ENCODE measurements at regions not wholly inside any gene's neighbourhood (a gene's known extent, or its start where the extent isn't known, plus 50 kb on each side); places are given as distances from the start of the nearest gene placed in this dataset.

DNA sequence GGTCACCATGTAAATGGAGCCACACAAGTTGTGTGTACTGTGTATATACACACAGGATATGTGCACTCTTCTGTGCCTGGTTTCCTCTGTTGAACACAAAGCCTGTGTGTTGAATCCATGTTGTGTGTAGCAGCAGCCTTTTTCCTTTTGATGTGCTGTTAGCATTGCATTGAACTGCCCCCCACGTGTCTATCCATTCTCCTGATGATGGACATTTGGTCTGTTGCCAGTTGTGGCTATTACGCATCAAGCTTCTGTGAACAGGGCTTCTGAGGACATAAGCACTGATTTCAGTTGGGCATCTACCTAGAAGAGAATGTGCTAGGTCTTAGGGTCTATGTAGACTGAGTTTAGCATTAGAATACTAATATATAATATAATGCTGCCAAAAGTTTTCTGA is 77.4 kb downstream of the LSM3 start:
- Histone ChIP-seq H3K79me2 (ENCODE audit: control insufficient read depth in 1 of 2, insufficient read depth in 2 of 2, low read length in 2 of 2) (no peaks in the 10 kb centered on the region), H2BK12ac (ENCODE audit: low read depth, low read length) (no peak overlapping the region), H3K79me1 (ENCODE audit: low read depth, low read length) (no peaks in the 10 kb centered on the region), H3K4ac (replicated peaks; ENCODE audit: insufficient read length, low read depth, low read length) (no peak overlapping the region), H3K23me2 (ENCODE audit: low read depth, low read length) (peaks cover 13% of the 10 kb centered on the region; the same call in 1 of the 2 replicates), H3K56ac (replicated peaks; ENCODE audit: insufficient read length, low read depth, low read length) (no peak overlapping the region), H4K91ac (replicated peaks; ENCODE audit: insufficient read length, low read length) (no peak overlapping the region), H3K4me1 (replicated peaks in 1 of 4; ENCODE audit: control insufficient read depth in 3 of 4, insufficient read depth in 4 of 4, low read length in 3 of 4) (peaks cover 0 to 7% (median 0%) of the 10 kb centered on the region in 4 experiments; a peak in 1 of 7 replicates), H2BK15ac (ENCODE audit: low read length) (no peak overlapping the region), H3K18ac (ENCODE audit: extremely low read depth, low read length) (no peak overlapping the region), H3K9me3 (ENCODE audit: insufficient read depth in 2 of 2, low read depth in 1 of 2, low read length in 1 of 2) (no peaks in the 10 kb centered on the region), H2BK20ac (ENCODE audit: low read length) (no peak overlapping the region), H2BK5ac (ENCODE audit: low read depth, low read length) (no peak overlapping the region), H3K36me3 (ENCODE audit: control insufficient read depth in 2 of 4, insufficient read depth in 4 of 4, low read length in 3 of 4) (no peaks in the 10 kb centered on the region), H2BK120ac (replicated peaks; ENCODE audit: low read depth, low read length) (no peak overlapping the region), H4K20me1 (replicated peaks in 1 of 2; ENCODE audit: control insufficient read depth in 1 of 2, insufficient read depth in 2 of 2, low read length in 2 of 2) (peaks cover 0 to 4% of the 10 kb centered on the region in 2 experiments), H3K14ac (ENCODE audit: insufficient read length) (no peak overlapping the region), H3K27me3 (replicated peaks in 1 of 4; ENCODE audit: control insufficient read depth in 3 of 4, extremely low read depth in 1 of 4, insufficient read depth in 3 of 4, low read length in 3 of 4) (peaks cover 0 to 2% (median 0%) of the 10 kb centered on the region in 4 experiments; a peak in 1 of 7 replicates), H3K4me2 (ENCODE audit: insufficient read depth in 1 of 2, low read depth in 2 of 2, low read length in 2 of 2) (no peak overlapping the region), H3K23ac (ENCODE audit: insufficient read length) (no peak overlapping the region), H3K9ac (replicated peaks in 1 of 4; ENCODE audit: extremely low read depth in 1 of 4, low read depth in 3 of 4, low read length in 3 of 4) (no peak overlapping the region), H4K5ac (ENCODE audit: insufficient read length, low read depth, low read length) (no peak overlapping the region), H3K27ac (ENCODE audit: low read depth, low read length) (no peak overlapping the region), H4K8ac (ENCODE audit: extremely low read depth, insufficient read depth, low read length) (no peak overlapping the region), H2AFZ (ENCODE audit: low read length) (peak overlapping the region; percentile 56; the same call in 1 of the 2 replicates), H3K4me3 (ENCODE audit: extremely low read depth in 1 of 4, insufficient read depth in 2 of 4, low read depth in 3 of 4, low read length in 4 of 4) (no peak overlapping the region), H2AK5ac (ENCODE audit: low read depth, low read length) (no peak overlapping the region)
- CTCF ChIA-PET (ENCODE audit: partially characterized antibody): interaction anchor here (0.6 to 1.3 kb wide), 5 partner anchors 43 to 249 kb away, joined by 3 to 4 read pairs (median 3); no protein-coding TSS in a partner anchor
- FAIRE-seq: no peak
- 85% methylated on average over 2 of the region's 2 CpGs; no CpG with 5 or more reads in 1 of the 2 experiments for WGBS, 2 experiments (ENCODE audit: extremely low coverage in 1 of 2, insufficient coverage in 1 of 2, insufficient read length in 1 of 2, insufficient replicate concordance in 2 of 2, low coverage in 1 of 2, low lambda C conversion rate in 2 of 2, missing lambda C conversion rate in 1 of 2)
- POLR2A ChIA-PET (ENCODE audit: partially characterized antibody): no interaction called here
- no peak for DNase-seq (ENCODE audit: low read depth in 1 of 2, low spot score in 2 of 2)
- TF ChIP-seq, protein P1, sequence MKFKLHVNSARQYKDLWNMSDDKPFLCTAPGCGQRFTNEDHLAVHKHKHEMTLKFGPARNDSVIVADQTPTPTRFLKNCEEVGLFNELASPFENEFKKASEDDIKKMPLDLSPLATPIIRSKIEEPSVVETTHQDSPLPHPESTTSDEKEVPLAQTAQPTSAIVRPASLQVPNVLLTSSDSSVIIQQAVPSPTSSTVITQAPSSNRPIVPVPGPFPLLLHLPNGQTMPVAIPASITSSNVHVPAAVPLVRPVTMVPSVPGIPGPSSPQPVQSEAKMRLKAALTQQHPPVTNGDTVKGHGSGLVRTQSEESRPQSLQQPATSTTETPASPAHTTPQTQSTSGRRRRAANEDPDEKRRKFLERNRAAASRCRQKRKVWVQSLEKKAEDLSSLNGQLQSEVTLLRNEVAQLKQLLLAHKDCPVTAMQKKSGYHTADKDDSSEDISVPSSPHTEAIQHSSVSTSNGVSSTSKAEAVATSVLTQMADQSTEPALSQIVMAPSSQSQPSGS (IDR thresholded peaks at IDR 0.05; ENCODE audit: low read length): no peak
- TF ChIP-seq FOSL1 (IDR thresholded peaks at IDR 0.05; ENCODE audit: insufficient read depth, low read depth, low read length): no peak
- TF ChIP-seq YY1 (IDR thresholded peaks at IDR 0.05; ENCODE audit: low read depth, low read length): no peak
- TF ChIP-seq PHF8 (conservative IDR thresholded peaks at IDR 0.05; ENCODE audit: low read depth, low read length): no peak
- TF ChIP-seq SP4 (IDR thresholded peaks at IDR 0.05; ENCODE audit: low read length): no peak
- TF ChIP-seq GTF2F1 (IDR thresholded peaks at IDR 0.05; ENCODE audit: borderline replicate concordance, low read depth, low read length): no peak
- TF ChIP-seq, protein P2, sequence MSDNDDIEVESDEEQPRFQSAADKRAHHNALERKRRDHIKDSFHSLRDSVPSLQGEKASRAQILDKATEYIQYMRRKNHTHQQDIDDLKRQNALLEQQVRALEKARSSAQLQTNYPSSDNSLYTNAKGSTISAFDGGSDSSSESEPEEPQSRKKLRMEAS (IDR thresholded peaks at IDR 0.05): no peak
- no peak for TF ChIP-seq SIN3A (conservative IDR thresholded peaks at IDR 0.05 in 1 of 2, IDR thresholded peaks at IDR 0.05 in 1 of 2; ENCODE audit: low read depth in 1 of 2, low read length in 2 of 2)
- TF ChIP-seq JUN (IDR thresholded peaks at IDR 0.05; ENCODE audit: low read depth, low read length): no peak
- TF ChIP-seq RNF2 (IDR thresholded peaks at IDR 0.05; ENCODE audit: borderline replicate concordance, low read depth, low read length, missing control alignments, poor library complexity, severe bottlenecking): no peak
- TF ChIP-seq RBBP5 (IDR thresholded peaks at IDR 0.05; ENCODE audit: borderline replicate concordance, low read depth, low read length): no peak
- no peak for TF ChIP-seq KDM5A (IDR thresholded peaks at IDR 0.05; ENCODE audit: low read length)

All from H1 (cell line).